Activated naive CD4-positive, alpha-beta T cell treated with anti-CD3 and anti-CD28 coated beads for 36 hours (primary cell): ENCODE measurements at regions not wholly inside any gene's neighbourhood (a gene's known extent, or its start where the extent isn't known, plus 50 kb on each side); places are given as distances from the start of the nearest gene placed in this dataset.

Experiments used
- CTCF ChIA-PET: fragments of 350-600 bp; sonication (Branson Sonifier 250); formaldehyde crosslinking; loops from one replicate; lab custom pipeline; 2021; ENCODE audit warnings: antibody characterized with exemption; lab: Charles Lee
- DNase-seq: peaks from one replicate; pipeline ENCODE4 v3.0.0-alpha.2; 2020
- H3K27ac Mint-ChIP-seq: one replicate; pipeline ENCODE4 v1.8.0; 2021; ENCODE audit warnings: mild to moderate bottlenecking, mixed read lengths
- H3K27me3 Mint-ChIP-seq: one replicate; pipeline ENCODE4 v1.8.0; 2021; ENCODE audit warnings: low read depth, mixed read lengths
- H3K36me3 Mint-ChIP-seq: one replicate; pipeline ENCODE4 v1.8.0; 2021; ENCODE audit warnings: low read depth, mixed read lengths
- H3K4me1 Mint-ChIP-seq: one replicate; pipeline ENCODE4 v1.8.0; 2021; ENCODE audit warnings: low read depth, mixed read lengths
- H3K4me3 Mint-ChIP-seq: one replicate; pipeline ENCODE4 v1.8.0; 2021; ENCODE audit warnings: mild to moderate bottlenecking, moderate library complexity, mixed read lengths
- H3K9me3 Mint-ChIP-seq: one replicate; pipeline ENCODE4 v1.8.0; 2021; ENCODE audit warnings: mixed read lengths
- intact Hi-C: fragments of 100-400 bp; cut with micrococcal nuclease; formaldehyde crosslinking; loops from one replicate; pipeline ENCODE4 v1.15.1; 2023

DNA sequence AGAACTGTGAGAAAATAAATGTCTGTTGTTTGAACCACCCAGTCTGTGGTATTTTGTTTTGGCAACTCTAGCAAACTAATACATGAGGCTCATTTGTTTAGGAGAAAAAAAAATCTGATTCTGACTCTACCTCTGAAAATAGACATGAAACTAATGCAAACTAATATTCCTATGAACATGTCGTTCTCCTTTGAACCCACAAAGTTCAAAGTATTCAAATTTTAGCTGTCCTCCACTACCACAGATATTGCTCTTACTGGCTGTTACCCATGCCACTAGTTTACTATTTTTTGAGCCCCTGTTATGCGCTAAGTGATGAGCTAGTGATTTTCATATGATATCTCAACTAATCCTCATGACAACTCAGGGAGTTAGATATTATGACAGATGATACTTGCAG is 58.8 kb upstream of the ZNF804B start:
- Mint-ChIP-seq H3K4me3 (no peak overlapping the region), H3K36me3 (no peaks in the 10 kb centered on the region), H3K27ac (no peak overlapping the region), H3K9me3 (no peaks in the 10 kb centered on the region), H3K27me3 (no peaks in the 10 kb centered on the region), H3K4me1 (no peaks in the 10 kb centered on the region)
- CTCF ChIA-PET, result no interaction called here
- intact Hi-C loops, result no loop called here
- no peak for DNase-seq

GRCh38 chr7:88694207-88694606 is 65.3 kb upstream of the ZNF804B start:
- intact Hi-C loops, result no loop called here
- no peak for DNase-seq
- CTCF ChIA-PET, result no interaction called here
- no peaks in the 10 kb centered on the region for H3K27me3 Mint-ChIP-seq
- no peaks in the 10 kb centered on the region for H3K9me3 Mint-ChIP-seq
- H3K27ac Mint-ChIP-seq, result no peak overlapping the region
- H3K4me3 Mint-ChIP-seq, result no peak overlapping the region
- H3K4me1 Mint-ChIP-seq, result no peaks in the 10 kb centered on the region
- no peaks in the 10 kb centered on the region for H3K36me3 Mint-ChIP-seq

DNA sequence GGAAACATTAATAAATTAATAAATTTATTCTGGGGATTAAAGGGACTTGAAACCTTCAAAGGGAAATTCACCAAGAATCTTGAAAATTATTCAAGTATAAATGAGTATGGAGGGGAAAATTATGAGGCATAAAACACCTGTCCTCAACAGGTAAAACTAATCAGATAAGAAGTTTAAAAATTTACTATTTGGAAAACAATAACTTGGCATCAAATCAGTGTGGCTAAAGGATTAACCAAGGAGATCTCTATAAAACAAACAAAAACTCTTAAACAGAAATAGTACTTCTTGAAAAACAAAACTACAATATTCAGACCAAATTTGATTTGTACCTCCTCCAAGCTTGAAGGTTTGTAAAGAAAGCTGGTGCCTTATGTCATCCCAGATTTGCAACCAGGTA is 66.4 kb upstream of the ZNF804B start:
- Mint-ChIP-seq H3K27ac (no peak overlapping the region), H3K27me3 (no peaks in the 10 kb centered on the region), H3K9me3 (no peaks in the 10 kb centered on the region), H3K36me3 (no peaks in the 10 kb centered on the region), H3K4me1 (no peaks in the 10 kb centered on the region), H3K4me3 (no peak overlapping the region)
- no peak for DNase-seq
- CTCF ChIA-PET, result no interaction called here
- intact Hi-C loops, result no loop called here

DNA sequence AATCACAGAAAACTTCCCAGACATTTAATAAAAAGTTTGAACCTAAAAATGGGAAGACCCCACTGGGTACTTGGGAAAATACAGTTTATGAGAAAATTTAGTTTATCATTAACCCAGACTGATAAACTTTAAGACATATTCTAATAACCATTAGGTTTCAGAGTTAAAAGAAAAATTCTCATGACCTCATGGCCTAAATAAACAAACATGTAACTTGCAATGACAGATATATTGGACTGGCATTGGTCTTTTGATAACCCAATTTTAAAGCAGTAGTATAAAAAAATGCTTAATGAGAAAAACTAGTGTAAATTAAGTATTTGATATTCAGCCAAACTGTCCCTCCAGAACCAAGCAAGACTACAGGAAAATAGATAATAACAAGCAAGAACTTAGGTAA is 67.0 kb upstream of the ZNF804B start:
- Mint-ChIP-seq H3K36me3 (no peaks in the 10 kb centered on the region), H3K9me3 (no peaks in the 10 kb centered on the region), H3K27ac (no peak overlapping the region), H3K27me3 (no peaks in the 10 kb centered on the region), H3K4me3 (no peak overlapping the region), H3K4me1 (no peaks in the 10 kb centered on the region)
- CTCF ChIA-PET, result no interaction called here
- DNase-seq, result no peak
- intact Hi-C loops, result no loop called here

DNA sequence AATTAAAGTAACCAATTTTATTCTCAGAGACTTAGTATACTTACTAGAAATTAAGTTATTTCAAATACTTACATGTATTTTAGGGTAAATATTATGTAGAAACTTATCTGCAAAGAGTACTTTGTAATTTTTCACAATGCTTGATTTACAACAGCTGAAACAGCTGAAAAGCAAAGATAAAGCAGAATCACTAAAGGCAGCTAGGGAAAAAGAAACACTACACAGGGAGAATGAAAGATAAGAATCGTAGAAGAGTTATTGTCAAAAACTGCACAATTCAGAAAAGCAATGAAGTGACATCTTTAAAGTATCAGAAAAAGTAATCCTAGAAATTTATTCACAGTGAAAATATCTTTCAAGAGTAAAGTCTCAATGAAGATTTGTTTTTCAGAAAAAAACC is 69.7 kb upstream of the ZNF804B start:
- Mint-ChIP-seq H3K27me3 (peaks cover 2% of the 10 kb centered on the region), H3K4me1 (no peaks in the 10 kb centered on the region), H3K9me3 (no peaks in the 10 kb centered on the region), H3K36me3 (no peaks in the 10 kb centered on the region), H3K27ac (no peak overlapping the region), H3K4me3 (no peak overlapping the region)
- intact Hi-C loops, result no loop called here
- no peak for DNase-seq
- CTCF ChIA-PET, result no interaction called here

DNA sequence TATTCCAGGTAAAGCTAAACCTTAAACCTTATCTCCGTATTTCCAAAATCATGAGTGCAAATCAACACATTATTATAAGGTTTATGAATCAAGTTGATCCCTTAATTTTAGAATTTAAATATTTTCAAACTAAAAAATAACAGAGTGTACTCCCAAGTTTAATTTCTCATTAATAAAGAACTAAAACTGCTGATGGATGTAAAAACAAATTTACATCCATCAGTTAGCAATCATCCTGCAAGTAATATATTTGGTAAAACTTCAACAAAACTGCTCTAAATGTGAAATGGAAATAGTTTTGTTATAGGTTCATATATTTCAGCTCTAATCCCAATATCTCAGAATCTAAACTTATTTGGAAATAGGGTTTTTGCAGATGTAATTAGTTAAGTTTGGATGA is 71.3 kb upstream of the ZNF804B start:
- no peaks in the 10 kb centered on the region for H3K4me1 Mint-ChIP-seq
- H3K27ac Mint-ChIP-seq, result no peak overlapping the region
- no peak for DNase-seq
- no peak overlapping the region for H3K4me3 Mint-ChIP-seq
- intact Hi-C loops, result no loop called here
- H3K27me3 Mint-ChIP-seq, result peaks cover 2% of the 10 kb centered on the region
- no peaks in the 10 kb centered on the region for H3K9me3 Mint-ChIP-seq
- no peaks in the 10 kb centered on the region for H3K36me3 Mint-ChIP-seq
- CTCF ChIA-PET, result no interaction called here

GRCh38 chr7:88686468-88687229 is 72.9 kb upstream of the ZNF804B start:
- intact Hi-C loops, result no loop called here
- Mint-ChIP-seq H3K27ac (no peak overlapping the region), H3K9me3 (no peaks in the 10 kb centered on the region), H3K4me1 (no peaks in the 10 kb centered on the region), H3K4me3 (no peak overlapping the region), H3K36me3 (no peaks in the 10 kb centered on the region), H3K27me3 (peaks cover 2% of the 10 kb centered on the region)
- CTCF ChIA-PET, result no interaction called here
- no peak for DNase-seq

DNA sequence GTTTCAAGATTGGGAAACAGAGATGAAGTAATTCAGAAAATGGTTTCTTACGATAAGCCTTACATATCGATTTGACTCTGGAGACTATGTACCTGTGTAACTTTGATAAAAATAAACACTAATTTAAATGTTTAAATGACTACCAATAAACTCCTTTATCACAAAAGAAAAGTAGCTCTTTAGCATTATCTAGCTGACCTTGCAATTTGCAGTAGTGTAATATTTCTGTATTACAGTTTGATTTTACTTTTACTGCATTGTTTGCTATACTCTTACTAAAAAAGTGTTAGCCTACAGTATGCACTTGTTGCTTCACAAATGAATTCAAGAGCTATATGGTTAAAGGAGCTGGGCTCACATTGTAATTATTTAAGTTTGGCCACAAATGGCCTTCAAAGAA is 77.8 kb upstream of the ZNF804B start:
- Mint-ChIP-seq H3K9me3 (no peaks in the 10 kb centered on the region), H3K27me3 (peaks cover 2% of the 10 kb centered on the region), H3K27ac (no peak overlapping the region), H3K36me3 (no peaks in the 10 kb centered on the region), H3K4me3 (no peak overlapping the region), H3K4me1 (no peaks in the 10 kb centered on the region)
- CTCF ChIA-PET, result no interaction called here
- intact Hi-C loops, result no loop called here
- no peak for DNase-seq

- DNase-seq, result no peak
- Mint-ChIP-seq H3K4me1 (no peaks in the 10 kb centered on the region), H3K36me3 (no peaks in the 10 kb centered on the region), H3K4me3 (no peak overlapping the region), H3K27ac (no peak overlapping the region), H3K9me3 (no peaks in the 10 kb centered on the region), H3K27me3 (no peaks in the 10 kb centered on the region)
- CTCF ChIA-PET, result interaction anchor here (0.5 kb wide), 1 partner anchor 37 kb away, joined by 3 read pairs; no protein-coding TSS in a partner anchor
- intact Hi-C loops, result no loop called here
Measured at GRCh38 chr7:88670536-88670935, 89.0 kb upstream of the ZNF804B start.

GRCh38 chr7:88669913-88670312 is 89.6 kb upstream of the ZNF804B start:
- intact Hi-C loops, result no loop called here

DNA sequence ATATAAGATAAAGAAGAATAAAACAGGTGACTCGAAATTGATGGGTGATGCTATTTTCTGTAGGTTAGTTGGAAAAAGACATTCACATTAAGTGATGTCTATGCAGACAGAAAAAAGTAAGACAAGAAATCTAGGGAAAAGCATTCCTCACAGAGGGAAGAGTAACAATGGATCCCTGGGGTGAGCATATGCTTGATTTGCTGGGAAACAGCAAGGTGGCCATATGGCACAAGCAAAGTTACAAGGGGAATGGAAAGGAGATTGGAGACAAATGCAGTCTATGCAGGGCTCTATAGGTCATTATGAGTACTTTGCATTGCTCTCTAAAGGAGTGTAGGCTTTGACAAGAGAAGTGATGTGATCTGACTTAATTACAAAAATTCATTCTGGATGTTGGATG is 90.9 kb upstream of the ZNF804B start:
- Mint-ChIP-seq H3K4me3 (no peak overlapping the region), H3K36me3 (no peaks in the 10 kb centered on the region), H3K4me1 (no peaks in the 10 kb centered on the region), H3K27me3 (no peaks in the 10 kb centered on the region), H3K9me3 (no peaks in the 10 kb centered on the region), H3K27ac (no peak overlapping the region)
- intact Hi-C loops, result no loop called here
- no peak for DNase-seq
- CTCF ChIA-PET, result no interaction called here

More at GRCh38 chr7:88669913-88670312, 89.6 kb upstream of the ZNF804B start:
- no peak overlapping the region for H3K27ac Mint-ChIP-seq
- no peak for DNase-seq
- H3K4me3 Mint-ChIP-seq, result no peak overlapping the region
- CTCF ChIA-PET, result interaction anchor here (0.5 kb wide), 1 partner anchor 37 kb away, joined by 3 read pairs; no protein-coding TSS in a partner anchor
- no peaks in the 10 kb centered on the region for H3K9me3 Mint-ChIP-seq
- H3K36me3 Mint-ChIP-seq, result no peaks in the 10 kb centered on the region
- no peaks in the 10 kb centered on the region for H3K27me3 Mint-ChIP-seq
- no peaks in the 10 kb centered on the region for H3K4me1 Mint-ChIP-seq

- intact Hi-C loops, result no loop called here
- H3K27me3 Mint-ChIP-seq, result no peaks in the 10 kb centered on the region
- no peak overlapping the region for H3K27ac Mint-ChIP-seq
- H3K4me1 Mint-ChIP-seq, result no peaks in the 10 kb centered on the region
- H3K36me3 Mint-ChIP-seq, result no peaks in the 10 kb centered on the region
- H3K4me3 Mint-ChIP-seq, result no peak overlapping the region
- no peaks in the 10 kb centered on the region for H3K9me3 Mint-ChIP-seq
- DNase-seq, result no peak
- CTCF ChIA-PET, result no interaction called here
Measured at GRCh38 chr7:88666626-88667025, 92.9 kb upstream of the ZNF804B start.

DNA sequence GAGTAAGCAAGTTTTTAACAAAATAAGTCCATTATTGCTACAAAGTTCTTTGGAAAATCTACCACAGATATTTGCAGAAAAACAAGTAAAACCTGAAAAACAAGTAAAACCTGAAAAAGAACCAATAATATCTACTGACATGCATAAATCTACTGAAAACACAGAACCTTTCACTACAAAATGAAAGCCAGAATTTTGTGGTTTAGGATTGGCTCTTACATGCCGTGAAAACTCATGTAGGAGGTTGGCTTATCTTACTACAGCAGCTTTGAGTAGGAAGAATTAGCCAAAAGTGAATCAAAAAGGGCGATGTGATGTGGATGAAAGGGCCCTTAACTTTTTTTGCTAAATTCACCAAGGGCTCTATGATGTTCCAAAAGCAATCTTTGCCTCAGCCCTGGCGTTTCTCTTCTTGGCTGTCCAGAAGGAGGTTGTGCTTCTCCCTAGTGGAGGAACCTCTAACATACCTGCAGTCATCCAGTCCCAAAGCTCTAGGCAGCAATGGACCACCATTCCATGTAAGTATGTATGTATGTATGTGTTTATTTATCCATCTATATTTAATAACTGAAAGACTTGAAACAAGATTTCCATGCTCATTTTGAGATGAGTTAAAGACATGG is 93.5 kb upstream of the ZNF804B start:
- Mint-ChIP-seq H3K4me1 (no peaks in the 10 kb centered on the region), H3K27ac (no peak overlapping the region), H3K4me3 (no peak overlapping the region), H3K9me3 (no peaks in the 10 kb centered on the region), H3K27me3 (no peaks in the 10 kb centered on the region), H3K36me3 (no peaks in the 10 kb centered on the region)
- intact Hi-C loops, result no loop called here
- no peak for DNase-seq
- CTCF ChIA-PET, result no interaction called here
